SU-DHL-6 (cell line): ENCODE measurements at regions not wholly inside any gene's neighbourhood (a gene's known extent, or its start where the extent isn't known, plus 50 kb on each side); places are given as distances from the start of the nearest gene placed in this dataset.

Experiments
- H2AFZ ChIP-seq: fragments of 200-600 bp; sonication (generic); 2 replicates; pipeline ENCODE4 v1.6.1; 2014; ENCODE audit warnings: low read depth, mild to moderate bottlenecking, moderate library complexity, mixed read lengths, antibody characterized with exemption, low read length; ENCODE audit not compliant: severe bottlenecking
- H3F3A ChIP-seq: fragments of 200-600 bp; shearing (Covaris generic); 2 replicates; pipeline ENCODE4 v1.6.0; 2016; ENCODE audit warnings: antibody characterized with exemption, mild to moderate bottlenecking; ENCODE audit not compliant: insufficient read depth
- H3K27ac ChIP-seq: fragments of 200-600 bp; sonication (generic); 2 replicates; pipeline ENCODE4 v1.5.1; 2016; ENCODE audit warnings: low read depth, mild to moderate bottlenecking, low read length, moderate library complexity, mixed read lengths
- H3K27me3 ChIP-seq: fragments of 200-600 bp; sonication (generic), shearing (Covaris generic); 2 replicates; pipeline ENCODE4 v1.6.0; 2014; ENCODE audit warnings: mild to moderate bottlenecking, low read length
- H3K36me3 ChIP-seq: fragments of 200-600 bp; sonication (generic); 2 replicates; pipeline ENCODE4 v1.6.1; 2014; ENCODE audit warnings: mild to moderate bottlenecking, low read length, mixed read lengths
- H3K4me2 ChIP-seq: fragments of 300-600, 200-600 bp; shearing (Covaris generic), sonication (generic); 2 replicates; pipeline ENCODE4 v1.6.0; 2014; ENCODE audit warnings: low read length, low read depth, mild to moderate bottlenecking; ENCODE audit not compliant: poor library complexity, severe bottlenecking
- H3K4me3 ChIP-seq: fragments of 200-600 bp; sonication (generic); 2 replicates; pipeline ENCODE4 v1.5.1; 2014; ENCODE audit warnings: antibody characterized with exemption, low read length, mild to moderate bottlenecking, mixed read lengths; ENCODE audit not compliant: insufficient read depth, poor library complexity, severe bottlenecking
- H3K79me2 ChIP-seq: fragments of 200-600 bp; sonication (generic); 2 replicates; pipeline ENCODE4 v1.6.1; 2014; ENCODE audit warnings: mild to moderate bottlenecking, low read length, moderate library complexity; ENCODE audit not compliant: insufficient read depth
- H3K9ac ChIP-seq: fragments of 200-600 bp; sonication (generic); 2 replicates; pipeline ENCODE4 v1.7.0; 2014; ENCODE audit warnings: mild to moderate bottlenecking, low read length
- H3K9me2 ChIP-seq: fragments of 200-600 bp; sonication (generic); replicated peaks from 2 replicates; pipeline ENCODE4 v1.6.1; 2014; ENCODE audit warnings: low read length; ENCODE audit not compliant: insufficient read depth
- H3K9me3 ChIP-seq: fragments of 200-600 bp; sonication (generic); 2 replicates; pipeline ENCODE4 v1.6.1; 2014; ENCODE audit warnings: low read length, mixed read lengths; ENCODE audit not compliant: insufficient read depth
- H4K20me1 ChIP-seq: fragments of 200-600 bp; sonication (generic); 2 replicates; pipeline ENCODE4 v1.6.1; 2014; ENCODE audit warnings: low read depth, mild to moderate bottlenecking, antibody characterized with exemption, low read length, moderate library complexity, mixed read lengths
- EZH2phosphoT487 ChIP-seq: fragments of 200-600 bp; sonication (generic), shearing (Covaris generic); conservative IDR thresholded peaks from 2 replicates; pipeline ENCODE4 v1.6.1; 2018; ENCODE audit warnings: mild to moderate bottlenecking, antibody characterized with exemption, low read length, moderate library complexity, mixed read lengths
- TF ChIP-seq, protein P1 (sequence below): fragments of 200-600 bp; sonication (generic); IDR thresholded peaks from one replicate; pipeline ENCODE4 v1.5.1; 2017; ENCODE audit warnings: antibody characterized with exemption, mild to moderate bottlenecking, low read length, moderate library complexity; ENCODE audit not compliant: insufficient read depth, poor library complexity, severe bottlenecking

DNA sequence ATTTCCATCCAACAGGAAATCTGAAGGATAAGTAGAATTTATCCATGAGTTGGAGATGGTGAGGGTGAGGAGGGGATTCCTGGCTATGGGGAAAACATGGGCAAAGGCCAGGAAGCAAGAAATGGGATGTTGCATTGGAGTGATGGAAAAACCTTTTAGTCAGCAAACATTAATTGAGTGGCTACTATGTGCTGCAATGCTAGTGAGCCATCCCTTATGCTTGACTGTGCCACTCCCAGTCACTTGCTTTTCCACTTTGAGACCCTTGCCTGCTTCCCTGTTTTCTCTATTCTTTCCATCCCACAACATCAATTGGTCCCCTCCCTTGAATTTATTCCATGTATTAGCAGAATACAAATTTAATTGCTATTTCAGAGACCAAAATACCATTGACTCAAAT, 252.7 kb upstream of the HABP2 start:
- Histone ChIP-seq H3K36me3 (no peaks in the 10 kb centered on the region), H3K4me2 (peak overlapping the region; percentile 14), H3K9ac (no peak overlapping the region), H3K9me3 (no peaks in the 10 kb centered on the region), H3K4me3 (no peak overlapping the region), H3K79me2 (no peaks in the 10 kb centered on the region), H4K20me1 (no peaks in the 10 kb centered on the region), H3K9me2 (no peaks in the 10 kb centered on the region), H3K27ac (peak overlapping the region; percentile 16; the same call in 1 of the 2 replicates), H3K27me3 (no peaks in the 10 kb centered on the region), H2AFZ (no peak overlapping the region), H3F3A (no peaks in the 10 kb centered on the region)
- TF ChIP-seq, protein P1, sequence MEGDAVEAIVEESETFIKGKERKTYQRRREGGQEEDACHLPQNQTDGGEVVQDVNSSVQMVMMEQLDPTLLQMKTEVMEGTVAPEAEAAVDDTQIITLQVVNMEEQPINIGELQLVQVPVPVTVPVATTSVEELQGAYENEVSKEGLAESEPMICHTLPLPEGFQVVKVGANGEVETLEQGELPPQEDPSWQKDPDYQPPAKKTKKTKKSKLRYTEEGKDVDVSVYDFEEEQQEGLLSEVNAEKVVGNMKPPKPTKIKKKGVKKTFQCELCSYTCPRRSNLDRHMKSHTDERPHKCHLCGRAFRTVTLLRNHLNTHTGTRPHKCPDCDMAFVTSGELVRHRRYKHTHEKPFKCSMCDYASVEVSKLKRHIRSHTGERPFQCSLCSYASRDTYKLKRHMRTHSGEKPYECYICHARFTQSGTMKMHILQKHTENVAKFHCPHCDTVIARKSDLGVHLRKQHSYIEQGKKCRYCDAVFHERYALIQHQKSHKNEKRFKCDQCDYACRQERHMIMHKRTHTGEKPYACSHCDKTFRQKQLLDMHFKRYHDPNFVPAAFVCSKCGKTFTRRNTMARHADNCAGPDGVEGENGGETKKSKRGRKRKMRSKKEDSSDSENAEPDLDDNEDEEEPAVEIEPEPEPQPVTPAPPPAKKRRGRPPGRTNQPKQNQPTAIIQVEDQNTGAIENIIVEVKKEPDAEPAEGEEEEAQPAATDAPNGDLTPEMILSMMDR: no peak
- no peak for TF ChIP-seq EZH2phosphoT487

DNA sequence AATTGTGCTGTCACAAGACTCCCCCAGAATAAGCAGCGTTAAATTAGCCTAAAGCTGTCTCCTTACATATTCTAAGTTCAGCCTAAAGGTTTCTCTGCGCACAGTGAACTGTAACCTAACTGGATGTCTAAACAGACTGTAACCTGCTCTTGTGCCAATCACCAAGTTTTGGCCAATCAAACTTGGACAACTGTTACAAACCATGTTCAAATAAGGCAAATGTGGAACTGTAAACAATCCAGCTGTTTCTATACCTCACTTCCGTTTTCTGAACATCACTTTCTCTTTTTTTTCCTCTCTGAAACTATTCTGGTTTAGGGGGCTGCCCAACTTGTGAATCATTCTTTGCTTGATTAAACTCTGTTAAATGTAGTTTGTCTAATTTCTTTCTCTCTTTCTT, 252.2 kb upstream of the HABP2 start:
- Histone ChIP-seq H3K9ac (no peak overlapping the region), H3K79me2 (no peaks in the 10 kb centered on the region), H3K36me3 (no peaks in the 10 kb centered on the region), H3K27ac (peak overlapping the region; percentile 16; the same call in 1 of the 2 replicates), H2AFZ (no peak overlapping the region), H3K9me2 (no peaks in the 10 kb centered on the region), H3F3A (no peaks in the 10 kb centered on the region), H3K4me2 (peak overlapping the region; percentile 14), H3K9me3 (no peaks in the 10 kb centered on the region), H4K20me1 (no peaks in the 10 kb centered on the region), H3K4me3 (no peak overlapping the region), H3K27me3 (no peaks in the 10 kb centered on the region)
- TF ChIP-seq EZH2phosphoT487: no peak
- TF ChIP-seq, protein P1: no peak

DNA sequence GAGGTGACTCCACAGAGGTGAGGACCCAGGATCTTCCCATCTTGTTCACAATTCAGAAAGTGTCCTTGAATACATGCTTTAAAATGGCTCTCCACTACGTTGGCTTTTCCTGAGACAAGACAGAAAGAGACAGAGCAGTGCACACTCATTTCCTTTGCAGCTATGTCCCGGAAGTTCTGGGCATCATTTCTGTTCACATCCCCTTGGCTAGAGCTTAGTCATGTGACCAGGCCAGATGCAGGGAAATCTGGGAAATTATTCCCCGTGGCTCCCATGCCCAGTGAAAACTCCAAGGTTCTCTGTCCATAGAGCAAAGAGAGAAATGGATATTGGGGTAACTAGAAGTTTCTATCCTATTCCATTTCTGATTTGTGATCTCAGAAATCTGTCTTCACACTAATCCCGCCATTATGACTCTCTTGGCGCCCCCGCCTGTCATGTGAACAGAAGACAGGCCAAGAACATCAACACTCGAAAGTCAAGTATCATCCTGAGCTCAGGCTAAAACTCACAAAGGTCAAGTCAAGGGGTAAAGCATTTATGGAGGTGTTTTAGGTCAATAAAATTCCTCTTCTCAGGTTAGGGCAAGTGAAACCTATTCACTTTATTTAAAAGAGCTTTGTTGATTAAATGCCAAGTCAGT, 251.4 kb upstream of the HABP2 start:
- TF ChIP-seq, protein P1: peak; percentile 12
- TF ChIP-seq EZH2phosphoT487: no peak
- Histone ChIP-seq H3F3A (no peaks in the 10 kb centered on the region), H4K20me1 (no peaks in the 10 kb centered on the region), H3K36me3 (no peaks in the 10 kb centered on the region), H3K4me2 (no peak overlapping the region), H2AFZ (peak overlapping the region; percentile 50), H3K27ac (no peak overlapping the region), H3K9ac (no peak overlapping the region), H3K9me2 (no peaks in the 10 kb centered on the region), H3K4me3 (no peak overlapping the region), H3K79me2 (no peaks in the 10 kb centered on the region), H3K27me3 (no peaks in the 10 kb centered on the region), H3K9me3 (no peaks in the 10 kb centered on the region)
